Endothelial cell (in vitro differentiated cells): ENCODE measurements at regions not wholly inside any gene's neighbourhood (a gene's known extent, or its start where the extent isn't known, plus 50 kb on each side); places are given as distances from the start of the nearest gene placed in this dataset.

Experiments used
- DNase-seq: peaks from one replicate; pipeline ENCODE4 v3.0.0; 2021; ENCODE audit warnings: low spot score
- H3K27ac Mint-ChIP-seq: one replicate; pipeline ENCODE4 v1.8.0; 2021; ENCODE audit warnings: mixed read lengths, inconsistent platforms; ENCODE audit not compliant: unreplicated experiment
- H3K27me3 Mint-ChIP-seq: one replicate; pipeline ENCODE4 v1.8.0; 2021; ENCODE audit warnings: mild to moderate bottlenecking, moderate library complexity, mixed read lengths, inconsistent platforms; ENCODE audit not compliant: unreplicated experiment
- H3K36me3 Mint-ChIP-seq: one replicate; pipeline ENCODE4 v1.8.0; 2021; ENCODE audit warnings: mild to moderate bottlenecking, low read depth, mixed read lengths, inconsistent platforms; ENCODE audit not compliant: unreplicated experiment
- H3K4me1 Mint-ChIP-seq: one replicate; pipeline ENCODE4 v1.8.0; 2021; ENCODE audit warnings: mild to moderate bottlenecking, mixed read lengths, inconsistent platforms; ENCODE audit not compliant: unreplicated experiment
- H3K4me3 Mint-ChIP-seq: one replicate; pipeline ENCODE4 v1.8.0; 2021; ENCODE audit warnings: mild to moderate bottlenecking, mixed read lengths, inconsistent platforms; ENCODE audit not compliant: unreplicated experiment
- H3K9me3 Mint-ChIP-seq: one replicate; pipeline ENCODE4 v1.8.0; 2021; ENCODE audit warnings: mixed read lengths, inconsistent platforms; ENCODE audit not compliant: unreplicated experiment
- TF ChIP-seq, protein P1 (sequence below): fragments of 200-600 bp; sonication (generic); IDR thresholded peaks from one replicate; pipeline ENCODE4 v1.5.0; 2021; ENCODE audit warnings: antibody characterized with exemption; ENCODE audit not compliant: unreplicated experiment

DNA sequence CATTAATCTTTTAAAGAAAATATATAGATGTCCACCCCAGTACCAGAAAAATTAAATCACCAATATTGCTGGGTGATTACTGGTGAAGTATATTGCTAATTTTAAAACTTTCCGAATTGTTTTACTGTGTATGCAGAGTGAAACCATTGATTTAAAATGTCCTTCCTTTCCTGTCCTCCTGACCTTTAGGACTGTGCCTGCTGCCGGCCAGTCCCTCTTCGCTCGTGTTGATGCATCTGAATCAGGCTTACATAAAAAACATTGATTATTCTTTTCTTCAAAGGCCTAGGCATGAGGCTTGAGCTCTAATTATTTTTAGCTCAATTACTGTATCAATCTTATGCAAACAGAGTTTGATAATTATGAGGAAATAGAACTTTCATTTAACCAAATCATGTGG lies 1128.1 kb downstream of the BRINP3 start:
- Mint-ChIP-seq H3K9me3 (no peaks in the 10 kb centered on the region), H3K4me3 (no peak overlapping the region), H3K36me3 (no peaks in the 10 kb centered on the region), H3K4me1 (no peaks in the 10 kb centered on the region), H3K27me3 (peaks cover under 1% of the 10 kb centered on the region), H3K27ac (no peak overlapping the region)
- DNase-seq, result no peak
- TF ChIP-seq, protein P1, sequence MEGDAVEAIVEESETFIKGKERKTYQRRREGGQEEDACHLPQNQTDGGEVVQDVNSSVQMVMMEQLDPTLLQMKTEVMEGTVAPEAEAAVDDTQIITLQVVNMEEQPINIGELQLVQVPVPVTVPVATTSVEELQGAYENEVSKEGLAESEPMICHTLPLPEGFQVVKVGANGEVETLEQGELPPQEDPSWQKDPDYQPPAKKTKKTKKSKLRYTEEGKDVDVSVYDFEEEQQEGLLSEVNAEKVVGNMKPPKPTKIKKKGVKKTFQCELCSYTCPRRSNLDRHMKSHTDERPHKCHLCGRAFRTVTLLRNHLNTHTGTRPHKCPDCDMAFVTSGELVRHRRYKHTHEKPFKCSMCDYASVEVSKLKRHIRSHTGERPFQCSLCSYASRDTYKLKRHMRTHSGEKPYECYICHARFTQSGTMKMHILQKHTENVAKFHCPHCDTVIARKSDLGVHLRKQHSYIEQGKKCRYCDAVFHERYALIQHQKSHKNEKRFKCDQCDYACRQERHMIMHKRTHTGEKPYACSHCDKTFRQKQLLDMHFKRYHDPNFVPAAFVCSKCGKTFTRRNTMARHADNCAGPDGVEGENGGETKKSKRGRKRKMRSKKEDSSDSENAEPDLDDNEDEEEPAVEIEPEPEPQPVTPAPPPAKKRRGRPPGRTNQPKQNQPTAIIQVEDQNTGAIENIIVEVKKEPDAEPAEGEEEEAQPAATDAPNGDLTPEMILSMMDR, result no peak

DNA sequence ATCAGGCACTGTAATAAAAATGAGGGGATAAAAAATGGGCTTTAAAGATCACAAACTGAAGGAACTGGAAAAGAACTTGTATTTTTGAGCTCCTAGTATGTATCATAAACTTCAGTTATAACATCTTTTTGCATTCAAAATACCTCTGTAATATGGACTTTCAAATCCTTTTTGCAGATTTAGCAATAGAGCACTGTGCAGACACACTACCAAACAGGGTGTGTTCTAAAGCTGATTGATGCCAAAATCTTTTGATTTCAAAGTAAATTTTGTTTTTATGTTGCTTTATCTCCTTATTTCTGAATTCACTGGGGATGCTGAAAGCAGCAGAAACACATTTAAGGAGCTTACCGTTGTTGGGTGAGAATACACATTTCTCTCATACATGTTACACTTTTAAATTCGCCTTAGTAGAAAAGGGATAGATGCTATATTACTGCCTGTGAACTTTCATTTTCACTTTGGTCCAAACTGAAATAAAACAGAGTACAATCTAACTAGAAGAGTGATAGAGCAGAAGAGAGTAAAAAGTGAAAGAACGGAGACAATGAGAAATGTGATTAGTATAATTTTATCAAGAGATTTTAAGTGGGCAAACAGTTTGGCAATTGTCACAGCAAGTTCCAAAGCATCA lies 1126.6 kb downstream of the BRINP3 start:
- Mint-ChIP-seq H3K9me3 (no peaks in the 10 kb centered on the region), H3K36me3 (no peaks in the 10 kb centered on the region), H3K27ac (no peak overlapping the region), H3K27me3 (peaks cover 2% of the 10 kb centered on the region), H3K4me3 (no peak overlapping the region), H3K4me1 (no peaks in the 10 kb centered on the region)
- no peak for DNase-seq
- TF ChIP-seq, protein P1, result no peak

DNA sequence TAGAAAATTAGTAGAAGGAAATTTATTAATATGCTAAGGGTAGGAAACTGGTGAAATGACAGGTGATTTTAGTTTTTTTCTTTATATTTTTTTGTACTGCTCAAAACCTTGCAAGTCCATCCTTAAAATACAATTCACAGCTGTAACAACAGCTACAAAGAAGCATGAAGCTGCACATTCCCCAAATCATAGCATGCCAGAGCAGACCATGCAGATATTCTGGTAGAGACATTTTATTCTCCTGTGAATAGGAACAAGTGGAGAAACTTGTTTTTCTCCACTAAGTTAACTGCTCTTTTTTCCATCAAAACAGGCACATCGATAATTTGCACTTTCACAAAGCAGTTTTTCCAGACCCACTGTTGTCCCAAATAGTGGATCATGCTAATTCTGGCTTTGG lies 1125.7 kb downstream of the BRINP3 start:
- DNase-seq, result no peak
- no peaks in the 10 kb centered on the region for H3K36me3 Mint-ChIP-seq
- no peak overlapping the region for H3K4me3 Mint-ChIP-seq
- H3K27me3 Mint-ChIP-seq, result peaks cover 2% of the 10 kb centered on the region
- H3K27ac Mint-ChIP-seq, result no peak overlapping the region
- H3K9me3 Mint-ChIP-seq, result no peaks in the 10 kb centered on the region
- TF ChIP-seq, protein P1, result no peak
- no peaks in the 10 kb centered on the region for H3K4me1 Mint-ChIP-seq

DNA sequence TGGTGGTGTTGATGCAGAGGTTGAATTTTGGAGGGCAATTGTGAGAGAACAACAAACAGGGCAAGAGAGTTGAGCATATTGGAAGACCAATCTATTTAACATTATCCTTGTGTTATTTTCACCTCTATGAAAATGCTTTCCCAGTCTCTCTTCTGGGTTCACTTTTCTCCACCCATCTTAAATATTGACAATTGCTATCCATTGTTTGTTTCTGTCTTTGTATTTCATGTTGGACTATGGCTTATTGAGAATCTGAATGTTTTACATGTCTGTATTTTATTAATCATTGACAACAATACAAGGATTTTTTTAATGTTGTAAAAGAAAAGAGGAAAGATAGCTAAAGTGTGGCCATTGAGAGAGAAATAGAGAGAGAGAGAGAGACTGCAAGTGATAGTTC lies 1121.5 kb downstream of the BRINP3 start:
- no peak overlapping the region for H3K4me3 Mint-ChIP-seq
- no peaks in the 10 kb centered on the region for H3K4me1 Mint-ChIP-seq
- no peak for DNase-seq
- no peaks in the 10 kb centered on the region for H3K9me3 Mint-ChIP-seq
- no peak overlapping the region for H3K27ac Mint-ChIP-seq
- H3K36me3 Mint-ChIP-seq, result no peaks in the 10 kb centered on the region
- TF ChIP-seq, protein P1, result no peak
- H3K27me3 Mint-ChIP-seq, result peaks cover 2% of the 10 kb centered on the region

DNA sequence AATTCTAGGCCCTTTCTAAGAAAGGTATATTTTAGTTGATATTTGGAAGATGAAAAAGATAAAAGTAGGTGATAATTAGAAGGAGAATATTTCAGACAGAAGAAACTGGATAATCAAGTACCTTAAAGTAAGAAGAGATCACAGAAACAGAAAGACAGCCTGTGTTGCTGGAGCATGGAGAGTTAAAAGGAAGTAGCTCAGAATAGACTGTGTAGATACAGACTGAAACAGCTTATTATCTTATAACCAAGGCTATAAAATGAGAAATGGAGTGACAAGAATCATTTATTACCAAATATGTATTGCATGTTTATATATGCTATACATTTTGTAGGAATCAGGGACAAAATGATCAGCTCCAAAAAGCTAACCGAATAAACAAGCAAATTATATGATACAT lies 1120.3 kb downstream of the BRINP3 start:
- Mint-ChIP-seq H3K27me3 (peaks cover 2% of the 10 kb centered on the region), H3K36me3 (no peaks in the 10 kb centered on the region), H3K4me3 (no peak overlapping the region), H3K27ac (no peak overlapping the region), H3K9me3 (no peaks in the 10 kb centered on the region), H3K4me1 (no peaks in the 10 kb centered on the region)
- TF ChIP-seq, protein P1, result no peak
- DNase-seq, result no peak
